ENCODE measurements at regions not wholly inside any gene's neighbourhood (a gene's known extent, or its start where the extent isn't known, plus 50 kb on each side); places are given as distances from the start of the nearest gene placed in this dataset.

- no peak for TF ChIP-seq CTCF (IDR thresholded peaks at IDR 0.05)
- TF ChIP-seq POLR2A (IDR thresholded peaks at IDR 0.05): no peak
These were observed 371.6 kb upstream of the OBI1 start for GRCh38 chr13:79030513-79030912.

All from adrenal gland (tissue), 5 donors.